OCI-LY3 (cell line): ENCODE measurements at regions not wholly inside any gene's neighbourhood (a gene's known extent, or its start where the extent isn't known, plus 50 kb on each side); places are given as distances from the start of the nearest gene placed in this dataset.

Experiments
- H2AFZ ChIP-seq: fragments of 200-600, 300-600 bp; shearing (Covaris generic); 2 replicates; pipeline ENCODE4 v1.6.0; 2014; ENCODE audit warnings: antibody characterized with exemption, low read depth, low read length
- H3K27ac ChIP-seq: fragments of 200-600, 300-600 bp; sonication (generic); 2 replicates; pipeline ENCODE4 v1.5.1; 2014; ENCODE audit warnings: mild to moderate bottlenecking, low read length, moderate library complexity, mixed read lengths
- H3K27me3 ChIP-seq: fragments of 200-600, 300-600 bp; sonication (generic); 2 replicates; pipeline ENCODE4 v1.6.1; 2014; ENCODE audit warnings: low read depth, low read length, mixed read lengths
- H3K36me3 ChIP-seq: fragments of 200-600, 300-600 bp; sonication (generic); replicated peaks from 2 replicates; pipeline ENCODE3; 2014; ENCODE audit warnings: low read depth, low read length, mixed read lengths
- H3K4me1 ChIP-seq: fragments of 300-600, 200-600 bp; sonication (generic); 2 replicates; pipeline ENCODE4 v1.6.1; 2014; ENCODE audit warnings: low read length, mixed read lengths
- H3K4me2 ChIP-seq: fragments of 200-600, 300-600 bp; sonication (generic); 2 replicates; pipeline ENCODE4 v1.6.1; 2014; ENCODE audit warnings: low read length, mixed read lengths
- H3K4me3 ChIP-seq: fragments of 300-600, 200-600 bp; sonication (generic); 2 replicates; pipeline ENCODE4 v1.5.1; 2014; ENCODE audit warnings: antibody characterized with exemption, mild to moderate bottlenecking, low read length, moderate library complexity
- H3K79me2 ChIP-seq: fragments of 300-600, 200-600 bp; shearing (Covaris generic); 2 replicates; pipeline ENCODE4 v1.6.1; 2014; ENCODE audit warnings: mild to moderate bottlenecking, low read length, mixed read lengths
- H3K9ac ChIP-seq: fragments of 300-600, 200-600 bp; shearing (Covaris generic); 2 replicates; pipeline ENCODE4 v1.6.0; 2014; ENCODE audit warnings: mild to moderate bottlenecking, low read length, moderate library complexity
- H3K9me3 ChIP-seq: fragments of 200-600, 300-600 bp; shearing (Covaris generic); 2 replicates; pipeline ENCODE4 v1.6.1; 2014; ENCODE audit warnings: low read length, mixed read lengths; ENCODE audit not compliant: insufficient read depth
- H4K20me1 ChIP-seq: fragments of 200-600, 300-600 bp; sonication (generic); 2 replicates; pipeline ENCODE4 v1.6.1; 2016; ENCODE audit warnings: low read length, mixed read lengths; ENCODE audit not compliant: insufficient read depth
- CTCF ChIP-seq: fragments of 200-600, 300-600 bp; sonication (generic); IDR thresholded peaks from 2 replicates; pipeline ENCODE4 v1.5.1; 2014; ENCODE audit warnings: antibody characterized with exemption, low read length, low read depth
- EZH2phosphoT487 ChIP-seq: fragments of 200-600 bp; shearing (Covaris generic); IDR thresholded peaks from 2 replicates; pipeline ENCODE4 v1.6.1; 2018; ENCODE audit warnings: antibody characterized with exemption, mixed run types, low read depth

- Histone ChIP-seq H2AFZ (no peak overlapping the region), H3K79me2 (no peaks in the 10 kb centered on the region)
- TF ChIP-seq CTCF: no peak
- no peak for TF ChIP-seq EZH2phosphoT487
Measured at GRCh38 chr18:40415821-40416220, 1539.2 kb upstream of the PIK3C3 start.

GRCh38 chr18:40415176-40415791, 1539.8 kb upstream of the PIK3C3 start:
- no peak overlapping the region for H3K9ac ChIP-seq
- H3K36me3 ChIP-seq: no peaks in the 10 kb centered on the region
- TF ChIP-seq CTCF (peak; percentile 30), EZH2phosphoT487 (no peak)

More at GRCh38 chr18:40415821-40416220, 1539.2 kb upstream of the PIK3C3 start:
- H3K4me2 ChIP-seq: no peak overlapping the region
- no peaks in the 10 kb centered on the region for H3K9me3 ChIP-seq
- H3K27me3 ChIP-seq: no peaks in the 10 kb centered on the region
- H3K36me3 ChIP-seq: no peaks in the 10 kb centered on the region
- H4K20me1 ChIP-seq: no peaks in the 10 kb centered on the region
- H3K4me1 ChIP-seq: peaks cover 25% of the 10 kb centered on the region
- no peak overlapping the region for H3K4me3 ChIP-seq
- no peak overlapping the region for H3K27ac ChIP-seq
- H3K9ac ChIP-seq: no peak overlapping the region

GRCh38 chr18:40414155-40414754, 1540.8 kb upstream of the PIK3C3 start:
- TF ChIP-seq CTCF: no peak
- Histone ChIP-seq H3K4me2 (peak overlapping the region; percentile 48), H3K36me3 (no peaks in the 10 kb centered on the region)

More at GRCh38 chr18:40415176-40415791, 1539.8 kb upstream of the PIK3C3 start:
- Histone ChIP-seq H3K4me2 (peak overlapping the region; percentile 48), H4K20me1 (no peaks in the 10 kb centered on the region), H3K27ac (no peak overlapping the region), H3K4me1 (peaks cover 30% of the 10 kb centered on the region), H3K79me2 (no peaks in the 10 kb centered on the region), H3K9me3 (no peaks in the 10 kb centered on the region), H3K27me3 (no peaks in the 10 kb centered on the region), H2AFZ (no peak overlapping the region), H3K4me3 (no peak overlapping the region)

GRCh38 chr18:40413160-40413559, 1541.9 kb upstream of the PIK3C3 start:
- Histone ChIP-seq H3K4me1 (peaks cover 34% of the 10 kb centered on the region), H3K4me2 (no peak overlapping the region), H2AFZ (no peak overlapping the region), H3K9me3 (no peaks in the 10 kb centered on the region), H3K9ac (no peak overlapping the region), H3K27ac (no peak overlapping the region), H4K20me1 (no peaks in the 10 kb centered on the region), H3K27me3 (no peaks in the 10 kb centered on the region), H3K4me3 (no peak overlapping the region), H3K36me3 (no peaks in the 10 kb centered on the region), H3K79me2 (no peaks in the 10 kb centered on the region)
- TF ChIP-seq CTCF (peak; percentile 96), EZH2phosphoT487 (no peak)

More at GRCh38 chr18:40414155-40414754, 1540.8 kb upstream of the PIK3C3 start:
- no peak overlapping the region for H3K27ac ChIP-seq
- no peaks in the 10 kb centered on the region for H3K79me2 ChIP-seq
- H3K4me1 ChIP-seq: peaks cover 34% of the 10 kb centered on the region
- no peak overlapping the region for H3K9ac ChIP-seq
- H2AFZ ChIP-seq: peak overlapping the region; percentile 7; the same call in 1 of the 2 replicates
- no peaks in the 10 kb centered on the region for H3K27me3 ChIP-seq
- peak overlapping the region; percentile 23; the same call in 1 of the 2 replicates for H3K4me3 ChIP-seq
- no peaks in the 10 kb centered on the region for H4K20me1 ChIP-seq
- no peaks in the 10 kb centered on the region for H3K9me3 ChIP-seq
